Colonic mucosa (tissue), 4 donors: ENCODE measurements at regions not wholly inside any gene's neighbourhood (a gene's known extent, or its start where the extent isn't known, plus 50 kb on each side); places are given as distances from the start of the nearest gene placed in this dataset.

ENCODE experiments used
- DNase-seq: peaks from one replicate; pipeline ENCODE4 v3.0.0-alpha.2; 2020
- H3K27ac ChIP-seq: fragments of 200-600 bp; one replicate; pipeline ENCODE4 v1.8.0; 2021
- H3K27me3 ChIP-seq: fragments of 200-600 bp; one replicate; pipeline ENCODE4 v1.8.0; 2021
- H3K36me3 ChIP-seq: fragments of 200-600 bp; one replicate; pipeline ENCODE4 v1.8.0; 2021
- H3K4me1 ChIP-seq: fragments of 200-600 bp; one replicate; pipeline ENCODE4 v1.8.0; 2021; ENCODE audit warnings: mild to moderate bottlenecking
- H3K4me3 ChIP-seq: fragments of 200-600 bp; one replicate; pipeline ENCODE4 v1.8.0; 2021
- H3K9ac ChIP-seq, 2 donors: one replicate each; pipeline ENCODE4 v1.7.0; 2013; ENCODE audit warnings: control low read depth in 2 of 2, low read depth in 2 of 2, low read length in 2 of 2
- H3K9me3 ChIP-seq: fragments of 200-600 bp; one replicate; pipeline ENCODE4 v1.8.0; 2021
- CTCF ChIP-seq: fragments of 200-600 bp; IDR thresholded peaks from one replicate; pipeline ENCODE4 v1.8.0; 2022; ENCODE audit warnings: antibody characterized with exemption, mild to moderate bottlenecking
- intact Hi-C: fragments of 100-400 bp; cut with DNase I; formaldehyde crosslinking; loops from one replicate; pipeline ENCODE4 v1.14.1; 2022
- microRNA-seq: library from miRNA; unstranded; fragments of <30 nt; microRNA quantifications from one replicate; pipeline ENCODE4, GENCODE V29; 2019
- donor health status: healthy.
- donor health status: DM: no; HTN: no; CAD: no.
- donor health status: DM: no; HTN: no; CAD: no.

DNA sequence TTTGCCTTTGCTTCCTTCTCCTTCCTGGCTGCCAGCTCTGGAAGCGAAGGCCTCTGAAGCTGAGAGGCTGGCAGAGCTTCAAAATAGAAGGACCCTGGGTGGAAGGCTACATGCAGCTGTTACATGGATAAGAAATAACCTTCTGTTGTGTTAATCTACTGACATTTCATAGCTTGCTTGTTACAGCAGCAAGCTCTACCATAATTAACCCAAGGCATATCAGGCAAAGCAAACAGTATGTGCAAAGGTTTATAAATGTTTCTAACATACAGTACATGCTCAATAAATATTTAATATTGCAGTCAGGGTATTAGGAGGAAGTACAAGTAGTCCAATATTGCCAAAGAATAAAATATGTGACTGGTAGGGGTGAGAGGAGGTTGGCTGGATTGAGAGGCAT is 55.6 kb upstream of the MKLN1 start:
- Histone ChIP-seq H3K9me3 (no peaks in the 10 kb centered on the region), H3K4me3 (no peak overlapping the region), H3K27ac (no peak overlapping the region), H3K9ac (no peak overlapping the region), H3K4me1 (no peaks in the 10 kb centered on the region), H3K36me3 (no peaks in the 10 kb centered on the region), H3K27me3 (no peaks in the 10 kb centered on the region)
- no peak for DNase-seq
- intact Hi-C loops, result no loop called here
- TF ChIP-seq CTCF, result no peak

- Histone ChIP-seq H3K4me3 (no peak overlapping the region), H3K36me3 (no peaks in the 10 kb centered on the region), H3K9me3 (no peaks in the 10 kb centered on the region), H3K4me1 (no peaks in the 10 kb centered on the region), H3K9ac (no peak overlapping the region), H3K27ac (no peak overlapping the region), H3K27me3 (no peaks in the 10 kb centered on the region)
- intact Hi-C loops, result no loop called here
- DNase-seq, result no peak
- TF ChIP-seq CTCF, result no peak
These were observed 52.7 kb upstream of the MKLN1 start for GRCh38 chr7:131274986-131275385.

GRCh38 chr7:131276190-131276589 is 51.5 kb upstream of the MKLN1 start:
- H3K9ac ChIP-seq, result no peak overlapping the region
- H3K27me3 ChIP-seq, result no peaks in the 10 kb centered on the region
- H3K4me3 ChIP-seq, result no peak overlapping the region
- no peaks in the 10 kb centered on the region for H3K9me3 ChIP-seq
- intact Hi-C loops, result no loop called here
- no peaks in the 10 kb centered on the region for H3K36me3 ChIP-seq
- H3K4me1 ChIP-seq, result no peaks in the 10 kb centered on the region
- no peak for DNase-seq
- no peak for TF ChIP-seq CTCF
- no peak overlapping the region for H3K27ac ChIP-seq

GRCh38 chr7:131276748-131277147 is 50.9 kb upstream of the MKLN1 start:
- Histone ChIP-seq H3K27ac (no peak overlapping the region), H3K36me3 (no peaks in the 10 kb centered on the region), H3K4me3 (no peak overlapping the region), H3K9ac (no peak overlapping the region), H3K4me1 (no peaks in the 10 kb centered on the region), H3K27me3 (no peaks in the 10 kb centered on the region), H3K9me3 (no peaks in the 10 kb centered on the region)
- intact Hi-C loops, result no loop called here
- TF ChIP-seq CTCF, result no peak
- DNase-seq, result no peak

Small RNAs in the stretch of these regions (microRNA-seq; reads per million reads assigned to microRNA genes)
- gene MIR29A, result 4,651 reads per million, percentile 90 among the genes with 10 or more reads in this experiment
